HCT116 (cell line): ENCODE measurements at regions not wholly inside any gene's neighbourhood (a gene's known extent, or its start where the extent isn't known, plus 50 kb on each side); places are given as distances from the start of the nearest gene placed in this dataset.

Experiments
- ATAC-seq: fragments of 200-7000 bp; cut with Tn5 transposase; 2 replicates; pipeline ENCODE4 v1.9.1; 2020; ENCODE audit warnings: mild to moderate bottlenecking, moderate library complexity
- BruUV-seq: library from RNA; stranded (reverse); fragments of 400-500 nt; replicated peaks from 2 replicates; lab custom pipeline; 2021; lab: Mats Ljungman, UMichigan
- CTCF ChIA-PET: fragments of 300-600 bp; sonication (Branson Sonifier 250); formaldehyde crosslinking; loops from one replicate; lab custom pipeline; 2021; ENCODE audit warnings: antibody characterized with exemption; lab: Charles Lee
- POLR2A ChIA-PET: fragments of 300-600, 350-600 bp; sonication (Branson Sonifier 250); formaldehyde crosslinking; loops from one replicate; lab custom pipeline; 2021; ENCODE audit warnings: antibody characterized with exemption; lab: Charles Lee
- RAD21 ChIA-PET, 2 experiments: fragments of 300-600 bp; sonication (Branson Sonifier 250); formaldehyde crosslinking; loops; one replicate each; lab custom pipeline; 2023; ENCODE audit warnings: low total read pairs in 2 of 2; ENCODE audit not compliant: uncharacterized antibody in 2 of 2, unreplicated experiment in 2 of 2, low non-redundant PET in 1 of 2; lab: Charles Lee
- DNase-seq: peaks from one replicate; pipeline ENCODE4 v3.0.0-alpha.2; 2010; ENCODE audit warnings: low read depth, low spot score
- H2AFZ ChIP-seq: fragments of 200-600 bp; shearing (Covaris generic), sonication (generic); 2 replicates; pipeline ENCODE4 v1.6.1; 2017; ENCODE audit warnings: low read depth, mixed run types, mixed read lengths, antibody characterized with exemption, low read length; ENCODE audit not compliant: poor library complexity, severe bottlenecking
- H3K27ac ChIP-seq: 2 replicates; pipeline ENCODE4 v1.5.1; 2012; ENCODE audit warnings: low read depth, low read length
- H3K27me3 ChIP-seq: fragments of 200-600 bp; sonication (generic); 2 replicates; pipeline ENCODE4 v1.6.1; 2016; ENCODE audit warnings: mixed run types, low read length, mixed read lengths; ENCODE audit not compliant: insufficient read depth
- H3K36me3 ChIP-seq, 2 experiments: fragments of 200-500 bp in 1 of 2; fragments of 200-600 bp in 1 of 2; sonication (Bioruptor generic) in 1 of 2; sonication (generic) in 1 of 2; 2 replicates each; pipeline versions ENCODE4 v1.5.1 to v1.6.1; 2014 to 2016; ENCODE audit warnings: low read length in 2 of 2, inconsistent platforms in 1 of 2, mixed read lengths in 1 of 2, mixed run types in 1 of 2; ENCODE audit not compliant: insufficient read depth in 2 of 2, control insufficient read depth in 1 of 2
- H3K4me1 ChIP-seq, 2 experiments: fragments of 200-600 bp in 1 of 2; sonication (generic) in 1 of 2; 2 replicates each; pipeline versions ENCODE4 v1.5.1 to v1.6.1; 2012 to 2017; ENCODE audit warnings: low read length in 2 of 2, inconsistent platforms in 1 of 2, mild to moderate bottlenecking in 1 of 2, mixed read lengths in 1 of 2, mixed run types in 1 of 2, moderate library complexity in 1 of 2; ENCODE audit not compliant: insufficient read depth in 2 of 2, control insufficient read depth in 1 of 2
- H3K4me2 ChIP-seq: fragments of 200-600 bp; sonication (generic); 2 replicates; pipeline ENCODE4 v1.6.1; 2017; ENCODE audit warnings: mixed run types, low read length, mixed read lengths
- H3K4me3 ChIP-seq, 2 experiments: fragments of 200-600 bp in 1 of 2; sonication (generic) in 1 of 2; replicated peaks in 1 of 2; 2 replicates each; pipeline ENCODE4 v1.5.1; 2011 to 2016; ENCODE audit warnings: low read length in 2 of 2, control low read depth in 1 of 2, low read depth in 1 of 2, mild to moderate bottlenecking in 1 of 2, mixed read lengths in 1 of 2, mixed run types in 1 of 2
- H3K79me2 ChIP-seq: fragments of 200-600 bp; sonication (generic); 2 replicates; pipeline ENCODE4 v1.6.1; 2017; ENCODE audit warnings: mild to moderate bottlenecking, mixed run types, low read length, moderate library complexity, mixed read lengths; ENCODE audit not compliant: insufficient read depth
- H3K9ac ChIP-seq: fragments of 200-600 bp; sonication (generic); 2 replicates; pipeline ENCODE4 v1.6.1; 2016; ENCODE audit warnings: low read length, mixed read lengths
- H3K9me2 ChIP-seq: fragments of 200-600 bp; sonication (generic), shearing (Covaris generic); 2 replicates; pipeline ENCODE4 v1.6.1; 2017; ENCODE audit warnings: mixed run types, mild to moderate bottlenecking, moderate library complexity; ENCODE audit not compliant: insufficient read depth
- H3K9me3 ChIP-seq, 2 experiments: fragments of 200-500 bp in 1 of 2; fragments of 200-600 bp in 1 of 2; sonication (Bioruptor generic) in 1 of 2; sonication (generic) in 1 of 2; 2 replicates each; pipeline ENCODE4 v1.6.1; 2014 to 2017; ENCODE audit warnings: low read length in 2 of 2, mixed read lengths in 2 of 2, inconsistent platforms in 1 of 2, low read depth in 1 of 2, mild to moderate bottlenecking in 1 of 2, mixed run types in 1 of 2, moderate library complexity in 1 of 2; ENCODE audit not compliant: control insufficient read depth in 1 of 2, insufficient read depth in 1 of 2
- H4K20me1 ChIP-seq: fragments of 200-600 bp; sonication (generic), shearing (Covaris generic); 2 replicates; pipeline ENCODE4 v1.6.1; 2017; ENCODE audit warnings: mixed run types, mild to moderate bottlenecking, moderate library complexity; ENCODE audit not compliant: insufficient read depth
- CBX3 ChIP-seq: IDR thresholded peaks from 2 replicates; pipeline ENCODE4 v1.6.1; 2012; ENCODE audit warnings: low read depth
- EGR1 ChIP-seq: IDR thresholded peaks from 2 replicates; pipeline ENCODE4 v1.6.1; 2012; ENCODE audit warnings: low read depth
- ELF1 ChIP-seq: IDR thresholded peaks from 2 replicates; pipeline ENCODE4 v1.6.1; 2012; ENCODE audit warnings: low read depth, borderline replicate concordance
- EZH2phosphoT487 ChIP-seq: fragments of 200-600 bp; IDR thresholded peaks from 2 replicates; pipeline ENCODE4 v1.6.1; 2018; ENCODE audit warnings: antibody characterized with exemption, borderline replicate concordance
- POLR2A ChIP-seq: IDR thresholded peaks from 2 replicates; pipeline ENCODE4 v1.7.0; 2011; ENCODE audit warnings: borderline replicate concordance; ENCODE audit not compliant: insufficient read depth, insufficient read length; ENCODE audit errors: extremely low read depth
- POLR2AphosphoS5 ChIP-seq: IDR thresholded peaks from 2 replicates; pipeline ENCODE4 v1.6.1; 2011; ENCODE audit warnings: mild to moderate bottlenecking, low read depth, low read length, moderate library complexity
- SIN3A ChIP-seq: IDR thresholded peaks from 2 replicates; pipeline ENCODE4 v1.6.1; 2012; ENCODE audit warnings: low read depth
- SP1 ChIP-seq: IDR thresholded peaks from 2 replicates; pipeline ENCODE4 v1.6.1; 2012; ENCODE audit warnings: low read depth
- TCF7L2 ChIP-seq: IDR thresholded peaks from 2 replicates; pipeline ENCODE4 v1.7.0; 2011; ENCODE audit warnings: borderline replicate concordance, inconsistent platforms; ENCODE audit not compliant: insufficient read depth, insufficient read length; ENCODE audit errors: extremely low read depth
- ZFX ChIP-seq: fragments of 450-650 bp; IDR thresholded peaks from 2 replicates; pipeline ENCODE4 v1.6.1; 2017
- ZNF274 ChIP-seq: fragments of 200-500 bp; sonication (Bioruptor generic); IDR thresholded peaks from 2 replicates; pipeline ENCODE4 v1.6.1; 2014; ENCODE audit warnings: mild to moderate bottlenecking, low read depth, low read length, inconsistent platforms
- intact Hi-C: fragments of 100-400 bp; cut with micrococcal nuclease; formaldehyde crosslinking; loops from 2 replicates; pipeline ENCODE4 v1.10.0; 2022
- TF ChIP-seq, protein P1 (sequence below): IDR thresholded peaks from 2 replicates; pipeline ENCODE4 v1.6.1; 2012
- TF ChIP-seq, protein P2 (sequence below): IDR thresholded peaks from 2 replicates; pipeline ENCODE4 v1.6.1; 2011; ENCODE audit warnings: mild to moderate bottlenecking, low read length, moderate library complexity; ENCODE audit not compliant: insufficient replicate concordance; ENCODE audit errors: extremely low read depth
- TF ChIP-seq, protein P3 (sequence below), 3 experiments: fragments of 200-600 bp in 1 of 3; sonication (generic) in 1 of 3; IDR thresholded peaks in 2 of 3; conservative IDR thresholded peaks in 1 of 3; 2 replicates each; pipeline ENCODE4 v1.5.1; 2012 to 2017; ENCODE audit warnings: low read depth in 2 of 3, low read length in 2 of 3, antibody characterized with exemption in 1 of 3, borderline replicate concordance in 1 of 3, control low read depth in 1 of 3, mild to moderate bottlenecking in 1 of 3, mixed read lengths in 1 of 3, mixed run types in 1 of 3, moderate library complexity in 1 of 3; ENCODE audit not compliant: insufficient read depth in 1 of 3

DNA sequence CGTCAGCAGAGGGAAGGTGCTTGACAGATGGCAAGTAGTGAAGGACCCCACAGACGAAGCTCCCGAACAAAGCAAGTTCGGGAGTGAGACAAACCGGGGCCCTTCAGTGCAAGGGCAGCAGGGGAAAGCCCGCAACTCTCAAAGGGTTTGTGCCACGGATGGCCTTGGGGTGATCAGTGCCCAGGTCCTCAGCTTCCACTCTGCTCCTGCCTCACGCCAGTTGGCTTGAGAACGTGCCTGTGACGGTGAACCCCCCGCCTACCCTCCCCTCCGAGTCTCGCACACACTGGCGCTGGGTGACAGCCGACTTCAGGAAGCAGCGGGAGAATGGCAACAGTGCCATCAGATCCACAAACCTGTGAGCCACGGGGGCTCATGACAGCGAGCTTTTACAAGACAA lies 56.8 kb upstream of the SALL3 start:
- ATAC-seq, result no peak
- no peaks in the 10 kb centered on the region for H3K79me2 ChIP-seq
- RAD21 ChIA-PET, result no interaction called here
- H3K9me3 ChIP-seq, result no peaks in the 10 kb centered on the region
- DNase-seq, result no peak
- H3K9me2 ChIP-seq, result no peaks in the 10 kb centered on the region
- H3K36me3 ChIP-seq, result no peaks in the 10 kb centered on the region
- H2AFZ ChIP-seq, result no peak overlapping the region
- POLR2A ChIA-PET, result no interaction called here
- no peak overlapping the region for H3K4me3 ChIP-seq
- H3K27ac ChIP-seq, result no peak overlapping the region
- CTCF ChIA-PET, result no interaction called here
- no TSS peak for BruUV-seq
- TF ChIP-seq POLR2A (no peak), ZNF274 (no peak)
- no peak overlapping the region for H3K9ac ChIP-seq
- peaks cover 6% of the 10 kb centered on the region for H3K27me3 ChIP-seq
- H3K4me1 ChIP-seq, result no peaks in the 10 kb centered on the region
- no peaks in the 10 kb centered on the region for H4K20me1 ChIP-seq
- intact Hi-C loops, result no loop called here
- no peak overlapping the region for H3K4me2 ChIP-seq

DNA sequence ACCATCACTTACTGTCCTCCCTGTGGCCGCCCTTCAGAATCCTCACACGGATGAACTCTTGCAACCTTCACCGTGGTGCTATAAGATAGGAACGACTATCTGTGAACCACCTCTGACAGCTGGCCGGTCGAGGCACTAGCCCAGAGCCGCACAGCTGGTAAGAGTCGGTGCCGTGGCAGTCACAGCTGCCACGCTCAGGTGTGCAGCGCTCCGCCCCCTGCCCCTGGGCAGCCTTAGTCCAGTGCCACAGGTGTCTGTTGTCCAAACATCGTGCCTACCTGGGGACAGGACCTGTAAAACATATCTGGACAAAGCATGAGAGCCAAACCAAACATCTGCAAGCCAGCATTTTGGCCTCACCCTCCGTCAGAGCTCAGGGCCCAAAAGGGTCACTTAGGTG lies 55.3 kb upstream of the SALL3 start:
- RAD21 ChIA-PET, result no interaction called here
- POLR2A ChIA-PET, result no interaction called here
- ATAC-seq, result no peak
- no peaks in the 10 kb centered on the region for H3K9me2 ChIP-seq
- no peaks in the 10 kb centered on the region for H3K4me1 ChIP-seq
- no peaks in the 10 kb centered on the region for H3K36me3 ChIP-seq
- H3K4me2 ChIP-seq, result no peak overlapping the region
- no peak overlapping the region for H3K9ac ChIP-seq
- no peaks in the 10 kb centered on the region for H3K79me2 ChIP-seq
- H4K20me1 ChIP-seq, result no peaks in the 10 kb centered on the region
- no peaks in the 10 kb centered on the region for H3K9me3 ChIP-seq
- H3K4me3 ChIP-seq, result no peak overlapping the region
- H3K27ac ChIP-seq, result no peak overlapping the region
- intact Hi-C loops, result no loop called here
- peaks cover 6% of the 10 kb centered on the region for H3K27me3 ChIP-seq
- CTCF ChIA-PET, result no interaction called here
- DNase-seq, result no peak
- BruUV-seq, result no TSS peak
- H2AFZ ChIP-seq, result no peak overlapping the region
- TF ChIP-seq POLR2AphosphoS5 (no peak), TCF7L2 (no peak), SIN3A (no peak), EZH2phosphoT487 (no peak), POLR2A (no peak), ZNF274 (no peak), CBX3 (no peak), ZFX (no peak), SP1 (no peak), ELF1 (no peak), EGR1 (no peak)
- TF ChIP-seq, protein P1, sequence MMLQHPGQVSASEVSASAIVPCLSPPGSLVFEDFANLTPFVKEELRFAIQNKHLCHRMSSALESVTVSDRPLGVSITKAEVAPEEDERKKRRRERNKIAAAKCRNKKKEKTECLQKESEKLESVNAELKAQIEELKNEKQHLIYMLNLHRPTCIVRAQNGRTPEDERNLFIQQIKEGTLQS, result no peak
- TF ChIP-seq, protein P2, sequence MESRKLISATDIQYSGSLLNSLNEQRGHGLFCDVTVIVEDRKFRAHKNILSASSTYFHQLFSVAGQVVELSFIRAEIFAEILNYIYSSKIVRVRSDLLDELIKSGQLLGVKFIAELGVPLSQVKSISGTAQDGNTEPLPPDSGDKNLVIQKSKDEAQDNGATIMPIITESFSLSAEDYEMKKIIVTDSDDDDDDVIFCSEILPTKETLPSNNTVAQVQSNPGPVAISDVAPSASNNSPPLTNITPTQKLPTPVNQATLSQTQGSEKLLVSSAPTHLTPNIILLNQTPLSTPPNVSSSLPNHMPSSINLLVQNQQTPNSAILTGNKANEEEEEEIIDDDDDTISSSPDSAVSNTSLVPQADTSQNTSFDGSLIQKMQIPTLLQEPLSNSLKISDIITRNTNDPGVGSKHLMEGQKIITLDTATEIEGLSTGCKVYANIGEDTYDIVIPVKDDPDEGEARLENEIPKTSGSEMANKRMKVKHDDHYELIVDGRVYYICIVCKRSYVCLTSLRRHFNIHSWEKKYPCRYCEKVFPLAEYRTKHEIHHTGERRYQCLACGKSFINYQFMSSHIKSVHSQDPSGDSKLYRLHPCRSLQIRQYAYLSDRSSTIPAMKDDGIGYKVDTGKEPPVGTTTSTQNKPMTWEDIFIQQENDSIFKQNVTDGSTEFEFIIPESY, result no peak
- TF ChIP-seq, protein P3, sequence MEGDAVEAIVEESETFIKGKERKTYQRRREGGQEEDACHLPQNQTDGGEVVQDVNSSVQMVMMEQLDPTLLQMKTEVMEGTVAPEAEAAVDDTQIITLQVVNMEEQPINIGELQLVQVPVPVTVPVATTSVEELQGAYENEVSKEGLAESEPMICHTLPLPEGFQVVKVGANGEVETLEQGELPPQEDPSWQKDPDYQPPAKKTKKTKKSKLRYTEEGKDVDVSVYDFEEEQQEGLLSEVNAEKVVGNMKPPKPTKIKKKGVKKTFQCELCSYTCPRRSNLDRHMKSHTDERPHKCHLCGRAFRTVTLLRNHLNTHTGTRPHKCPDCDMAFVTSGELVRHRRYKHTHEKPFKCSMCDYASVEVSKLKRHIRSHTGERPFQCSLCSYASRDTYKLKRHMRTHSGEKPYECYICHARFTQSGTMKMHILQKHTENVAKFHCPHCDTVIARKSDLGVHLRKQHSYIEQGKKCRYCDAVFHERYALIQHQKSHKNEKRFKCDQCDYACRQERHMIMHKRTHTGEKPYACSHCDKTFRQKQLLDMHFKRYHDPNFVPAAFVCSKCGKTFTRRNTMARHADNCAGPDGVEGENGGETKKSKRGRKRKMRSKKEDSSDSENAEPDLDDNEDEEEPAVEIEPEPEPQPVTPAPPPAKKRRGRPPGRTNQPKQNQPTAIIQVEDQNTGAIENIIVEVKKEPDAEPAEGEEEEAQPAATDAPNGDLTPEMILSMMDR (IDR thresholded peaks at IDR 0.05 in 2 of 3, conservative IDR thresholded peaks at IDR 0.05 in 1 of 3; ENCODE audit: borderline replicate concordance in 1 of 3, insufficient read depth in 1 of 3, low read depth in 2 of 3, low read length in 2 of 3), result no peak
